Right lobe of liver (tissue), 6 donors: ENCODE measurements at regions not wholly inside any gene's neighbourhood (a gene's known extent, or its start where the extent isn't known, plus 50 kb on each side); places are given as distances from the start of the nearest gene placed in this dataset.

Source experiments
- ATAC-seq, 4 donors: fragments of 200-7000 bp; cut with Tn5 transposase; one replicate each; pipeline ENCODE4 v1.9.1; 2020; ENCODE audit warnings: mild to moderate bottlenecking in 4 of 4, moderate library complexity in 4 of 4
- DNase-seq, 3 donors: peaks; one replicate each; pipeline ENCODE4 v3.0.0-alpha.2; 2020
- H3K27ac ChIP-seq, 3 donors: fragments of 200-600 bp; one replicate each; pipeline ENCODE4 v1.8.0; 2022
- H3K27me3 ChIP-seq, 2 donors: fragments of 200-600 bp; one replicate each; pipeline ENCODE4 v1.8.0; 2022
- H3K36me3 ChIP-seq, 4 donors: fragments of 200-600 bp; sonication (generic) in 1 of 4; one replicate each; pipeline versions ENCODE4 v1.5.1 to v1.8.0; 2017 to 2022; ENCODE audit warnings: control low read depth in 1 of 4
- H3K4me1 ChIP-seq, 4 donors: fragments of 200-600 bp; sonication (generic) in 1 of 4; one replicate each; pipeline versions ENCODE4 v1.5.1 to v1.8.0; 2017 to 2022; ENCODE audit warnings: control low read depth in 1 of 4
- H3K4me3 ChIP-seq, 3 donors: fragments of 200-600 bp; one replicate each; pipeline ENCODE4 v1.8.0; 2022
- H3K9me3 ChIP-seq, 4 donors: fragments of 200-600 bp; sonication (generic) in 1 of 4; one replicate each; pipeline versions ENCODE4 v1.5.1 to v1.8.0; 2017 to 2022; ENCODE audit warnings: control low read depth in 1 of 4
- POLR2A ChIP-seq: fragments of 450-650 bp; IDR thresholded peaks from one replicate; pipeline ENCODE4 v1.6.1; 2017; ENCODE audit warnings: antibody characterized with exemption, mild to moderate bottlenecking
- WGBS: methylation state at CpG from one replicate; pipeline ENCODE4 v1.1.6; 2018; ENCODE audit warnings: low coverage, low lambda C conversion rate; ENCODE audit not compliant: insufficient coverage; ENCODE audit errors: missing lambda C conversion rate; 5-methylcytosine and 5-hydroxymethylcytosine counted together
- intact Hi-C, 2 donors: fragments of 100-400 bp; cut with DNase I; formaldehyde crosslinking; loops; one replicate each; pipeline versions ENCODE4 v1.11.2 to v1.14.1; 2022
- TF ChIP-seq, protein P1 (sequence below), 4 donors: fragments of 200-600 bp in 3 of 4; fragments of 450-650 bp in 1 of 4; IDR thresholded peaks; one replicate each; pipeline versions ENCODE4 v1.5.1 to v1.8.0; 2016 to 2022; ENCODE audit warnings: antibody characterized with exemption in 4 of 4, mild to moderate bottlenecking in 2 of 4
- donor health status: DM: no; HTN: yes; CAD: no.
- donor health status: DM: no; HTN: no; CAD: no.
- donor health status: DM: no; HTN: no; CAD: no.
- donor health status: DM: no; HTN: yes; CAD: no.
- donor health status: DM: no; HTN: yes; CAD: no.

DNA sequence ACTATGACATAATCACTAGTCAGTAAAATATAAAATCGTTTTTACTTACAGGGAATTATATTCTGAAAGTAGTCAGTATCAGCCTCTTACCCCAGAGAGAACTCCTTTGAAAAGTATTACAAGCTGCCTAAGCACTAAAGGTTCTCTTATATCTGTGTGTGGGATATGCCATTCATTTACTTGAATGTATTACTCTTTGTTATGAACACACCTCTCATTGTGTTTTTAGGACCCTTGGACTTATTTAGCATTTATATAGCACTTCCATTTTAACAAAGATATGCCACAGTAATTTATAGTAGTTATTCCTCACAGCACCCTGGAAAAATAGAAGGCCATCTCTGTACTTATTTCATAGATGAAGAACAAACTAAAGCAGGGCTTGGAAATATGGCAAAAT, 1178.0 kb downstream of the OLFM4 start:
- no peak for TF ChIP-seq POLR2A
- TF ChIP-seq, protein P1, sequence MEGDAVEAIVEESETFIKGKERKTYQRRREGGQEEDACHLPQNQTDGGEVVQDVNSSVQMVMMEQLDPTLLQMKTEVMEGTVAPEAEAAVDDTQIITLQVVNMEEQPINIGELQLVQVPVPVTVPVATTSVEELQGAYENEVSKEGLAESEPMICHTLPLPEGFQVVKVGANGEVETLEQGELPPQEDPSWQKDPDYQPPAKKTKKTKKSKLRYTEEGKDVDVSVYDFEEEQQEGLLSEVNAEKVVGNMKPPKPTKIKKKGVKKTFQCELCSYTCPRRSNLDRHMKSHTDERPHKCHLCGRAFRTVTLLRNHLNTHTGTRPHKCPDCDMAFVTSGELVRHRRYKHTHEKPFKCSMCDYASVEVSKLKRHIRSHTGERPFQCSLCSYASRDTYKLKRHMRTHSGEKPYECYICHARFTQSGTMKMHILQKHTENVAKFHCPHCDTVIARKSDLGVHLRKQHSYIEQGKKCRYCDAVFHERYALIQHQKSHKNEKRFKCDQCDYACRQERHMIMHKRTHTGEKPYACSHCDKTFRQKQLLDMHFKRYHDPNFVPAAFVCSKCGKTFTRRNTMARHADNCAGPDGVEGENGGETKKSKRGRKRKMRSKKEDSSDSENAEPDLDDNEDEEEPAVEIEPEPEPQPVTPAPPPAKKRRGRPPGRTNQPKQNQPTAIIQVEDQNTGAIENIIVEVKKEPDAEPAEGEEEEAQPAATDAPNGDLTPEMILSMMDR (IDR thresholded peaks at IDR 0.05): no peak
- WGBS: 15% methylated on average over 1 of the region's 1 CpG
- Histone ChIP-seq H3K4me3 (no peak overlapping the region), H3K27ac (no peak overlapping the region), H3K27me3 (no peaks in the 10 kb centered on the region), H3K9me3 (no peaks in the 10 kb centered on the region), H3K4me1 (no peaks in the 10 kb centered on the region), H3K36me3 (no peaks in the 10 kb centered on the region)
- ATAC-seq (no peak), DNase-seq (no peak)
- intact Hi-C loops: no loop called here

DNA sequence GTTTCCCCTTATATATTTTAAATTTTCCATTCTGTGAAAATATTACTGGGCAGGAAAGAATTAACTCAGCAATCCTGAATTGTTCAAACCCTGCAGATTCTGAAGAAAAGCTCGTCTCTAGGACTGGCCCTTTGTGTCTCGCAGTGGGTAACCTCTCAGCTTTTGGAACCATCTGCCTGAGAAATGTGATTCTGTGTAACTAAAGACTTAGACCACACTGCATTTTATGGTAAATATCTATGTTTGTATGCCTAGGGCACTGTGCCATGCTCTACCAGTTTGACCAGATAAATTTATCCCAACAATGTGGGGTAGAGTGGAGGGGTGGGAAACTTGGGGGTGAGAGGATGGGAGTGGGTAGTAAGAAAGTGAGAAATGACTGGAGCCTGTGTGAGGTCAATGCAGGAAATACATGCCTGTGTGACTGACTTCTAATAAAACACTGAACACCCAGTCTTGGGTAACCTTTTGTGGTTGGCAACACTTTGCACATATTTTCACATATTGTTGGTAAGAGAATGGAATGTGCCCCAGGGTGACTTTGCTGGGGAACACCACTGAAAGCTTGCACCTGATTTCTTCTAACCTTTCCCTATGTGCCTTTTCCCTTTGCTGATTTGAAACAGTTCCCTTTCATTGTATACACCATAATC, 1181.9 kb downstream of the OLFM4 start:
- intact Hi-C loops: no loop called here
- no peaks in the 10 kb centered on the region for H3K27me3 ChIP-seq
- no peak overlapping the region for H3K27ac ChIP-seq
- ATAC-seq: no peak
- no peak for DNase-seq
- no peaks in the 10 kb centered on the region for H3K4me1 ChIP-seq
- no peak overlapping the region for H3K4me3 ChIP-seq
- no peaks in the 10 kb centered on the region for H3K36me3 ChIP-seq
- H3K9me3 ChIP-seq: no peaks in the 10 kb centered on the region
- TF ChIP-seq, protein P1 (IDR thresholded peaks at IDR 0.05): no peak
- no peak for TF ChIP-seq POLR2A
- 20% methylated on average over 2 of the region's 2 CpGs for whole genome bisulfite sequencing

DNA sequence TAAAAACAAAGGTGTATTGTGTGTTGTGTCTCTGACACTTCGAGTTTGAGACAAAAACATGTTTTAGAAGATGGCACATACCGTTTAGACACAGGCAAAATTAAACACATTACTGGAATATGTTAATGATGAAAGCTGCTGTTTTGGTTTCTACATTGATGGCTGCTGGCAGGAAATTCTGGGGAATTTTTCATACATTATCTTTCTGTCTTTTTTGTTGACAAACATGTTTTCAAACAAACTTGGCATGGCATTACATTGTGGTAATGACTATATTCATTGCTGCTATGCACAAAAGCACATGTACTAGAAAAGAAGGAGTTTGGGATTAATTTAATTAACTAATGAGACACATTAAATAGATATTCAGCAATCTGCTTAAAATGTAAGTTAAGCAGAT, 1187.6 kb downstream of the OLFM4 start:
- WGBS: 36% methylated on average over 2 of the region's 2 CpGs
- no peaks in the 10 kb centered on the region for H3K9me3 ChIP-seq

DNA sequence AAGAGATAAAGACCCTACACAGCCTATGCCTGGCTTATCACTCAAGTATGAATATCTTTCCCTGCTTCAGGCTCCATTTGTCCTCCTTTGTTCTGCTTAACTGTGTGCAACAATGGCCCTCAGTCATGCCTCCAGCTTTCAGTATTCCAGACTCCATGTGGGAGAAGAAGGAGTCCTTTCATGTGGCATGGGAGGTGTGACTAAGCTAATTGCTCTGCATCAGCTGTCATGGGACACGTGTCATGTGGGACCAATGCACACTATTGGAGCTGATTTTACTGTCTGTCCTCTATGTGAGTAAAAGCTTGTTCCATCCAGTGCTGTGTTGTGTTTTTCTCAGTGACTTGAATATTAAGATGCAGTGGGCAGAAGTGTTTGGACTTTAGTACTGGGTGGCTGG, 1198.3 kb downstream of the OLFM4 start:
- Histone ChIP-seq H3K36me3 (no peaks in the 10 kb centered on the region), H3K4me1 (no peaks in the 10 kb centered on the region), H3K27me3 (no peaks in the 10 kb centered on the region), H3K4me3 (no peak overlapping the region), H3K27ac (no peak overlapping the region), H3K9me3 (no peaks in the 10 kb centered on the region)
- DNase-seq: no peak
- ATAC-seq: no peak
- no peak for TF ChIP-seq POLR2A
- TF ChIP-seq, protein P1 (IDR thresholded peaks at IDR 0.05): no peak
- intact Hi-C loops: no loop called here
- WGBS: no CpG with 5 or more reads among the region's 1 CpG

More for the DNA sequence above, 1187.6 kb downstream of the OLFM4 start:
- intact Hi-C loops: no loop called here
- Histone ChIP-seq H3K36me3 (no peaks in the 10 kb centered on the region), H3K4me3 (no peak overlapping the region), H3K4me1 (no peaks in the 10 kb centered on the region), H3K27ac (no peak overlapping the region), H3K27me3 (no peaks in the 10 kb centered on the region)
- DNase-seq (no peak), ATAC-seq (no peak)
- TF ChIP-seq POLR2A: no peak
- TF ChIP-seq, protein P1 (IDR thresholded peaks at IDR 0.05): no peak

DNA sequence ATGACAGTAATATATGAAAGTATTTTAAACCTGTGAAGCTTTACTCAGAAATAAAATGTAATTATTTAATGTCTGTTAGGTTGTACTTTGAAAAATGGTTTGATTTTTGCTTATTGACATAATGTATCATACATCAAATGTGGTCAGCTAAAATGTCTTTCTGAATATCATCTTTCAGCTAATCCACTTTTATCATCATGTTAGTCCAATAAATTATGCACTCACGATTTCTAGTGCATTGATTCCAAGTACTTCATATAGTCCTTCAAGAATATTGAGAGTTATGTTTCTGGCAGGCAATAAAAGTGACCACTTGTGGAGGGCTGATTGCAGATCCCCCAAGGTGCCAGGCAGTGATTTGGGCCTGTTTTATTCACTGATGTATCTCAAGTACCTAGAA, 1204.1 kb downstream of the OLFM4 start:
- ATAC-seq: no peak
- intact Hi-C loops: no loop called here
- TF ChIP-seq POLR2A: no peak
- TF ChIP-seq, protein P1 (IDR thresholded peaks at IDR 0.05): no peak
- Histone ChIP-seq H3K9me3 (no peaks in the 10 kb centered on the region), H3K27me3 (no peaks in the 10 kb centered on the region), H3K27ac (no peak overlapping the region), H3K36me3 (no peaks in the 10 kb centered on the region), H3K4me3 (no peak overlapping the region), H3K4me1 (no peaks in the 10 kb centered on the region)
- DNase-seq: no peak
- 40% methylated on average over 1 of the region's 1 CpG for WGBS
